ENCODE measurements at regions not wholly inside any gene's neighbourhood (a gene's known extent, or its start where the extent isn't known, plus 50 kb on each side); places are given as distances from the start of the nearest gene placed in this dataset.

DNA sequence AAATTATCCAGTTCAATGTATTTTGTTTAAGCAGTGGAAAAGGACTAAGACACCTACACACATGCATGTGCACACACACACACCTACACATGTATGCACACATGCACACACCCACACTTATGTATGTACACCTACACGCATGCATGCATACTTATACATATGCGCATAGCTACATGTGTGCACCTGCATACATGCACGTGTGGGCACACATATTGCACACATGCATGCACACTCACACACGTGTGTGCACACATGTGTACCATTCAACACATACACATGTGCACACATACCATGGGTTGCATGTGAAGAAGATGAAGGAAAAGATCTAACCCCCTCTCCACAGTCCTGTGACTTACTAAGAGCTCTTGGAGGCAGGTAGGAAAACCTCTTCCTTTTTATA lies 122.0 kb upstream of the MAFB start:
- TF ChIP-seq, protein P1, sequence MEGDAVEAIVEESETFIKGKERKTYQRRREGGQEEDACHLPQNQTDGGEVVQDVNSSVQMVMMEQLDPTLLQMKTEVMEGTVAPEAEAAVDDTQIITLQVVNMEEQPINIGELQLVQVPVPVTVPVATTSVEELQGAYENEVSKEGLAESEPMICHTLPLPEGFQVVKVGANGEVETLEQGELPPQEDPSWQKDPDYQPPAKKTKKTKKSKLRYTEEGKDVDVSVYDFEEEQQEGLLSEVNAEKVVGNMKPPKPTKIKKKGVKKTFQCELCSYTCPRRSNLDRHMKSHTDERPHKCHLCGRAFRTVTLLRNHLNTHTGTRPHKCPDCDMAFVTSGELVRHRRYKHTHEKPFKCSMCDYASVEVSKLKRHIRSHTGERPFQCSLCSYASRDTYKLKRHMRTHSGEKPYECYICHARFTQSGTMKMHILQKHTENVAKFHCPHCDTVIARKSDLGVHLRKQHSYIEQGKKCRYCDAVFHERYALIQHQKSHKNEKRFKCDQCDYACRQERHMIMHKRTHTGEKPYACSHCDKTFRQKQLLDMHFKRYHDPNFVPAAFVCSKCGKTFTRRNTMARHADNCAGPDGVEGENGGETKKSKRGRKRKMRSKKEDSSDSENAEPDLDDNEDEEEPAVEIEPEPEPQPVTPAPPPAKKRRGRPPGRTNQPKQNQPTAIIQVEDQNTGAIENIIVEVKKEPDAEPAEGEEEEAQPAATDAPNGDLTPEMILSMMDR (IDR thresholded peaks at IDR 0.05), result no peak
- no peaks in the 10 kb centered on the region for H3K36me3 Mint-ChIP-seq (ENCODE audit: low read depth)
- no peak for DNase-seq (ENCODE audit: low spot score)
- peaks cover 32% of the 10 kb centered on the region for H3K27me3 Mint-ChIP-seq (ENCODE audit: low read depth)
- H3K27ac Mint-ChIP-seq (ENCODE audit: unreplicated experiment), result no peak overlapping the region
- H3K4me1 Mint-ChIP-seq (ENCODE audit: low read depth), result no peaks in the 10 kb centered on the region
- no peak overlapping the region for H3K4me3 Mint-ChIP-seq (ENCODE audit: unreplicated experiment)
- H3K9me3 Mint-ChIP-seq (ENCODE audit: low read depth), result no peaks in the 10 kb centered on the region

DNA sequence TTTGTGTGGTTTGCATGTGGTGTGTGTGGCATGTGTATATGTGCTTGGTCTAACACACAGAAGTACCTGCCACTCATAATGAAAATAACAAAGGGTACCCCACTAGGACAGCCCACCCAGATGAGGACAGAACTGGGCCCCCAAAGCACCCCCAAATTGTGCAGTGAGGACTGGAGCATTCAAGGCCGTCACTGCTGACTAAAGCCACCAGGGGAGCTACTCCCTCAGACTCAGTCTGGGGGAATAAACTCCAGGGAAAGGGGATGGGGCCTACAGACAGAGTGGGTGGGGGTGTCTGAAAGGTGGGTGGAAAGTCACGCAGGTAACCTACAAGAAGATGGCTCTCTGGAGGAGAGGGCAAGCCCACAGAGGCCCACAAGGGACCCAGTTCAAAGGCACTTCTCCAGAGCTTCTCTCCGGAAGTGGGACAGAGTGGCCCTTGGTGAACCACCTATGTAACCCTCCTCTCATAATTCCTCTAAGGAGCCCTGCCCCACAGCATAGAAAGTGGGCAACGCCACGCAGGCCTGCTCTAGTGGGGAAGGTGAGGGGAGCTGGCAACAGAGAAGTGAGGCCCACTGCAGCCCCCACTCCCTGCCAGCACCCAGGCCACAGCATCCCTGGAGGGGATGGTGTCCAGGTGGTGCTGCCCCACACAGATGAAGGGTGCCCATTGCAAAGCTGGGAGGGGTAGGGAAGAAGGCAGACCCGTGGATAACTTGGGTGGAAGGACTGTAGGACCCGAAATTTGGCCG lies 122.8 kb upstream of the MAFB start:
- Mint-ChIP-seq H3K4me3 (ENCODE audit: unreplicated experiment) (no peak overlapping the region), H3K4me1 (ENCODE audit: low read depth) (no peaks in the 10 kb centered on the region), H3K36me3 (ENCODE audit: low read depth) (no peaks in the 10 kb centered on the region), H3K27me3 (ENCODE audit: low read depth) (peaks cover 35% of the 10 kb centered on the region), H3K9me3 (ENCODE audit: low read depth) (no peaks in the 10 kb centered on the region), H3K27ac (ENCODE audit: unreplicated experiment) (no peak overlapping the region)
- TF ChIP-seq, protein P1 (IDR thresholded peaks at IDR 0.05), result peak; percentile 22
- no peak for DNase-seq (ENCODE audit: low spot score)

DNA sequence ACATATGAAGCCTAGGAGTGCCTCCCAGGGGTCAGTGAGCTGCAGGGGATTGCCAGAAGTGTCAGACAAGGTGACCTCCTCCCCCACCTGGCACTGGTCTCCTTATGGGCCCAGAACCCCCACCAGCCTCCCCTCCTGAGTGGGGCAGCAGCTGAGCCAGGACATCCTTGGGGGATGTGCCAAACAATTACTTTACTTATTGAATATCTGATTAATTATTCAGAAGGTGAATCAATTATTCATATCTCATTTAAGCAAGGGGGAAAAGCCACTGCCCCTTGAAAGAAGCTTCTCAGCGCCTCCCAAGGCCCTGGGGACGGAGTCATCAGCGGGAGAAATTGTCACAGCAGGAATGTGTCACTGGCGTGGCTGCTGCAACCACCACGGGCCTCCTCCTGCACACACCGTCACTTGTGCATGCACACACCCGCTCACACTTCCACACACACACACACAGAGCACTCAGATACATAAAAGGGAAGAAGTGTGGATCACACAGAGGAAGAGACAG lies 123.4 kb upstream of the MAFB start:
- Mint-ChIP-seq H3K27me3 (ENCODE audit: low read depth) (peaks cover 30% of the 10 kb centered on the region), H3K27ac (ENCODE audit: unreplicated experiment) (no peak overlapping the region)

DNA sequence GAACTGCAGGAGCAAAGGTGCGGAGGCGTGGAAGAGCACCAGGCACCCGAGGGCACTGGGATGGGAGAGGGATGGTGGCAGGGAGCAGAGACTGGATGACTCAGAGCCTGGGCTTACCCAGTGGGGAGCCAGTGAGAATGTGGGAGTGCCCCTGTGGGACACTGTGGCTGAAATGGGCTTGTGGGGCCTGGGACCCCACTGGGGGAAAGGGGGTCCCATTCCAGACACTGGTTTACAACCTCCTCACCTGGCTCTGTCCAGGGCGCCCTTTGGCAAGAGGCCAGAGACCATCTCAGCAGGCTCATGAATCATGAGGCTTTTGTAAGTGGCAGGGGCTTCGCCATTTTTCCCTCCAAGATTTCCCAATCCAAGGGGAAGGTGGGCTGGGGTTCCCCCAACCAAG lies 124.0 kb upstream of the MAFB start:
- H3K27me3 Mint-ChIP-seq (ENCODE audit: low read depth), result peaks cover 28% of the 10 kb centered on the region
- H3K9me3 Mint-ChIP-seq (ENCODE audit: low read depth), result no peaks in the 10 kb centered on the region
- H3K36me3 Mint-ChIP-seq (ENCODE audit: low read depth), result no peaks in the 10 kb centered on the region
- H3K4me3 Mint-ChIP-seq (ENCODE audit: unreplicated experiment), result no peak overlapping the region
- no peaks in the 10 kb centered on the region for H3K4me1 Mint-ChIP-seq (ENCODE audit: low read depth)
- no peak overlapping the region for H3K27ac Mint-ChIP-seq (ENCODE audit: unreplicated experiment)
- TF ChIP-seq, protein P1 (IDR thresholded peaks at IDR 0.05), result no peak
- no peak for DNase-seq (ENCODE audit: low spot score)

More for the DNA sequence above, 123.4 kb upstream of the MAFB start:
- TF ChIP-seq, protein P1 (IDR thresholded peaks at IDR 0.05), result no peak
- no peaks in the 10 kb centered on the region for H3K36me3 Mint-ChIP-seq (ENCODE audit: low read depth)
- H3K4me1 Mint-ChIP-seq (ENCODE audit: low read depth), result no peaks in the 10 kb centered on the region
- H3K4me3 Mint-ChIP-seq (ENCODE audit: unreplicated experiment), result no peak overlapping the region
- no peaks in the 10 kb centered on the region for H3K9me3 Mint-ChIP-seq (ENCODE audit: low read depth)
- DNase-seq (ENCODE audit: low spot score), result no peak

DNA sequence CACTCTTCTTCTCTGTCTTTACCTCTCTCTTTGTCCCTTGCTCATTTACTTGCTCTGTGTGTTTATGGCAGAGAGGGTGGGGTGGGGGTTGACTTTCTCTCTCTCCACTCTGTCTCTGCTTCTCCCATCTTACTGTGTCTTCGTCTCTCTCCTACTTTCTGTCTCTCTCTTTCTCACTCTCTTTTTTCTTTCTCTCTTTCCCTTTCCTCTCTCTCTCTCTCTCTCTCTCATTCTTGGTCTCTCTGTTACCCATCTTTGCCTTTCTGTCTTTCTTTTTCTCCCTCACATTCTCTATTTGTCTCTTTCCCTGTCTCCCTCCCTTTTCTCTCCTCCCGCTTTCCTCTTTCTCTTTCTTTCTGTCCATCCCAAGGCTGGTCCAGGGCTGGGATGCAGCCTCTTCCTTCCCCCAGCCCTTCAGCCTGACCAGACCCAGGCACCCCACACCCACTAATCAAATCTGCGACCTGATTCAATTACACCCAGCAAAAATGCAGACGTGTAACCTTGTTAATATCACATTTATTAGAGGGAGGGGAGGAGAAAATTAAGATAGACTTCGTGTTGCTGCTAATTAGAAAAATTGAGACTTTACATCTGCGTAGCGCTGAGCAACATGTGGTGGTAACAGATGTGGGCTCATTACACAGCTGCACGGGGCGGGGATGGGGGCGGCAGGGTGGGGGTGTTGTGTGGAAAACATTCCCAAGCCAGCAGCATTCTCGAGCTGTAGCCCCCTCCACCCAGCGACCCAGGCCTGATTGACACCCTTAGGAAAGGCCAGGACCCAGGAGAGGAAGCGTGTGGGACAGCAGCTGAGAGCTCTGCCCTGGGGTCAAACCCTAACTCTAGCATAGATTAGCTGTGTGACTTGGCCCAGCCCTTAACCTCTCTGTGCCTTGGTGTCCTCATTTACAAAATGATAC lies 124.9 kb upstream of the MAFB start:
- TF ChIP-seq, protein P1 (IDR thresholded peaks at IDR 0.05), result no peak
- H3K9me3 Mint-ChIP-seq (ENCODE audit: low read depth), result no peaks in the 10 kb centered on the region
- DNase-seq (ENCODE audit: low spot score), result no peak
- H3K27me3 Mint-ChIP-seq (ENCODE audit: low read depth), result peaks cover 25% of the 10 kb centered on the region
- no peaks in the 10 kb centered on the region for H3K4me1 Mint-ChIP-seq (ENCODE audit: low read depth)
- no peaks in the 10 kb centered on the region for H3K36me3 Mint-ChIP-seq (ENCODE audit: low read depth)
- H3K27ac Mint-ChIP-seq (ENCODE audit: unreplicated experiment), result no peak overlapping the region
- H3K4me3 Mint-ChIP-seq (ENCODE audit: unreplicated experiment), result no peak overlapping the region
